ENCODE measurements at regions not wholly inside any gene's neighbourhood (a gene's known extent, or its start where the extent isn't known, plus 50 kb on each side); places are given as distances from the start of the nearest gene placed in this dataset.

GRCh38 chr2:146321175-146321574 lies 1523.7 kb upstream of the ACVR2A start:
- no peak for DNase-seq

GRCh38 chr2:146317959-146318358 lies 1526.9 kb upstream of the ACVR2A start:
- DNase-seq = no peak

- peak; percentile 57 for DNase-seq
Measured at GRCh38 chr2:146312899-146313298, 1531.9 kb upstream of the ACVR2A start.

- DNase-seq = no peak
Measured at GRCh38 chr2:146305164-146305563, 1539.7 kb upstream of the ACVR2A start.

GRCh38 chr2:146301287-146301686 lies 1543.5 kb upstream of the ACVR2A start:
- DNase-seq = no peak

GRCh38 chr2:146295080-146295670 lies 1549.7 kb upstream of the ACVR2A start:
- DNase-seq = peak; percentile 23

- DNase-seq = no peak
Measured at GRCh38 chr2:146287281-146287680, 1557.5 kb upstream of the ACVR2A start.

- no peak for DNase-seq
Measured at GRCh38 chr2:146278881-146279280, 1565.9 kb upstream of the ACVR2A start.

GRCh38 chr2:146271131-146271831 lies 1573.5 kb upstream of the ACVR2A start:
- DNase-seq = no peak

GRCh38 chr2:146270618-146271017 lies 1574.2 kb upstream of the ACVR2A start:
- DNase-seq = no peak

- no peak for DNase-seq
Measured at GRCh38 chr2:146267093-146267492, 1577.7 kb upstream of the ACVR2A start.

GRCh38 chr2:146265656-146266055 lies 1579.2 kb upstream of the ACVR2A start:
- DNase-seq = no peak

GRCh38 chr2:146262606-146263005 lies 1582.2 kb upstream of the ACVR2A start:
- DNase-seq = no peak

- DNase-seq = no peak
Measured at GRCh38 chr2:146260551-146260950, 1584.3 kb upstream of the ACVR2A start.

GRCh38 chr2:146259816-146260215 lies 1585.0 kb upstream of the ACVR2A start:
- no peak for DNase-seq

- DNase-seq = no peak
Measured at GRCh38 chr2:146258071-146258470, 1586.8 kb upstream of the ACVR2A start.

- DNase-seq = no peak
Measured at GRCh38 chr2:146252119-146252518, 1592.7 kb upstream of the ACVR2A start.

GRCh38 chr2:146251328-146251727 lies 1593.5 kb upstream of the ACVR2A start:
- no peak for DNase-seq

GRCh38 chr2:146246736-146247523 lies 1597.9 kb upstream of the ACVR2A start:
- DNase-seq = no peak

GRCh38 chr2:146246002-146246735 lies 1598.7 kb upstream of the ACVR2A start:
- DNase-seq = no peak

- no peak for DNase-seq
Measured at GRCh38 chr2:146244830-146245229, 1600.0 kb upstream of the ACVR2A start.

- DNase-seq = no peak
Measured at GRCh38 chr2:146244131-146244530, 1600.7 kb upstream of the ACVR2A start.

GRCh38 chr2:146241023-146241422 lies 1603.8 kb upstream of the ACVR2A start:
- no peak for DNase-seq

All from NCI-H2171 treated with DMSO at 0.1 percent for 48 hours (cell line).